ENCODE measurements at regions not wholly inside any gene's neighbourhood (a gene's known extent, or its start where the extent isn't known, plus 50 kb on each side); places are given as distances from the start of the nearest gene placed in this dataset.

- TF ChIP-seq CTCF (conservative IDR thresholded peaks at IDR 0.05; ENCODE audit: low read depth, low read length) (no peak), EZH2 (IDR thresholded peaks at IDR 0.05; ENCODE audit: low read length, unreplicated experiment) (no peak)
Measured at GRCh38 chr13:58080806-58081205, 449.3 kb downstream of the PCDH17 start.
